Bone marrow (tissue), 2 donors: ENCODE measurements at regions not wholly inside any gene's neighbourhood (a gene's known extent, or its start where the extent isn't known, plus 50 kb on each side); places are given as distances from the start of the nearest gene placed in this dataset.

Experiments
- DNase-seq, 2 donors: peaks; one replicate each; lab custom pipeline; 2025; lab: John Stamatoyannopoulos, UW

DNA sequence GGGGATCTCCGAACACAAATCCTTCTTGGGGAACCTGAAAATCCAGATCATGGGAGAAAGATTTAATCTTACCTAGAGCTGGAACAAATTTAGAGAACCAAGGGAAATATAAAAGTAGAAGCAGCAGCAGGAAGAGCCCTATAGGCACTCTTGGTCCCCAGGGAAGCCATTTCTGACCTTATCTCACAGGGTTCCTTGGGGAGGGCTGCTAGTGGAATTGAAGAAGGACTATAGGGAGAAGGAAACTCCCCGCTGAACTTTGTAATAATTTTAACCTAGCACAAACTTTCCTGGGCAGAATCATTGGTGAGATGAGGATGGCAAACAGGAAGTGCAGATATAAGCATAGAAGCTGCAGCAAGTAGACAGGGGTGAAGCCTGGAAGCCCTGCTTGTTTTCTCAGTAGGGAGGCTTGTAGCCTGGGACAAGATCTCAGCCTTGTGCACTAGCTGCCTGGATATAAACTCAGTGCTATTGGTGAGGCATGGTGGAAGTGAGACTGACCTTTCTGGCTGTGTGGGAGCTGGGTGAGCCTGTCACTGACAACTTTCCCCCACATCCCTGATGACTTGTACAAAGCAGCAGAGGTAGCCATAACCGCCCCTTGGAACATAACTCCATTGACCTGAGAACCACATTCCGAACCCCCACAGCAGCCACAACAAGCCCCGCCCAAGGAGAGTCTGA, 343.0 kb upstream of the TGFBR2 start:
- no peak for DNase-seq

DNA sequence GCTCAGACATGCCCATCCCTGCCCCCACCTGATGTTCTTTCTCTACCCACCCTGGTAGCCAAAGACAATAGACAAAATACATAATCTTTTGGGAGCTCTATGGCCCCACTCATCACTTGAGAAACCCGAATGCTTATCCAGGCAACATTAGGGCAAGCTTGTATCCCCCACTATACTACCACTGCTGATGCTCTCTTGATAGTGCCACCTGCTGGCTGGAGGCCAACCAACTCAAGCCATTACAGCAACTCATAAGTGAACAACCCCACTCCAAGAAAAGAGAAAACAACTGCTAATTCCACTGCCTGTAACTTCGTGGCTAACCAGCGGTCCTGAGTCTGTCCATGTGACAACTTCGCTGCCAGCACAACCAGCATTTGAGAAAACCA, 342.5 kb upstream of the TGFBR2 start:
- no peak for DNase-seq

DNA sequence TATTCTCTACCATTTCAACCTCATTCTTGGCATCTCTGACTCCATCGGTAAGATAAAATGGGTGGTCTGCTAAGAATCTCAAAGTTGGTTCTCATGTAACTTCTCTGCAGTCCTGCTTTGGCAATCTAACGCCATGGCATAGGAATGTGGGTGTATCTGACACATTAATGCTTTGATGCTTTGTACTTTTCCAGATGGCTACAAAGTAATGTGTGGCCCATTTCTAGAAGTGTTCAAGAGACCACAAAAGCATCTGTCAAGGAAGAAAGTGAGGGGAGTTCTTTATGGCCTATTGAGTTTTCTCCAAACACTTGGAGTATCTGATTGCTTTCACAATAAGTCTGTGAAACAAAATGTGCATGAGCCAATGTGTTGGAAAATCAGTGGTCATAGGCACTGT, 339.9 kb upstream of the TGFBR2 start:
- no peak for DNase-seq

- no peak for DNase-seq
Measured at GRCh38 chr3:30268288-30268687, 338.1 kb upstream of the TGFBR2 start.

DNA sequence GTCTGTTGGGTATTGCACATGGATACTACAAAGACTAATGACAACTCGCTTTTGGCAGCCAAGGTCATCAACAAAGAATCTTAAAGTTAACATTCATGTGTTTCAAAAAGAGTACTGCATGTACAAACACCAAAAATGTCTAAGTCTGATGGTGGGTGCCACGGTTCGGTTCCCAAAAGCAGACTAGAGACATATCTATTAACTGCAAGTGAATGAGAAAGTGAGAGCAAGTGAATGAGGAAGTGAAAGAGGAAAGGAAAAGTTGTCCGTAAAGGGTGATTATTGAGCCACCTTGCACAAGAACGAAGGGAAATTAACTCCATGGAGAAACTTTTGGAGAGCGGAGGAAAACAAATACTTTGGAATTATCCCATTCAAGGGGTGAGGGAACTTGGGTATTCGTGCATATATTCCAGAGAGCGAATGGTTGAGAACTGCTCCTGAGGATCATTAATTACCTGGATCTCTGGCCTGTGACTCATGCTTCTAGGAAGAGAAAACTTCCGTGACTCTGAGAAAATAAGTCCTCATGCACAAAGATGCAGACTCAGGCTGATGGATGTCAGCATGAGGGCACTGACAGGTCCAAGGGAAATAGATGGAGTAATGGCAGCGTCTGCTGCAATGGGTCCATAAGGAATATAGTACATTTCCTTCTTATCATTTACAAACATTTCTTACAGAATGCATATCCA, 336.5 kb upstream of the TGFBR2 start:
- no peak for DNase-seq

- DNase-seq = no peak
Measured at GRCh38 chr3:30271781-30272180, 334.6 kb upstream of the TGFBR2 start.

DNA sequence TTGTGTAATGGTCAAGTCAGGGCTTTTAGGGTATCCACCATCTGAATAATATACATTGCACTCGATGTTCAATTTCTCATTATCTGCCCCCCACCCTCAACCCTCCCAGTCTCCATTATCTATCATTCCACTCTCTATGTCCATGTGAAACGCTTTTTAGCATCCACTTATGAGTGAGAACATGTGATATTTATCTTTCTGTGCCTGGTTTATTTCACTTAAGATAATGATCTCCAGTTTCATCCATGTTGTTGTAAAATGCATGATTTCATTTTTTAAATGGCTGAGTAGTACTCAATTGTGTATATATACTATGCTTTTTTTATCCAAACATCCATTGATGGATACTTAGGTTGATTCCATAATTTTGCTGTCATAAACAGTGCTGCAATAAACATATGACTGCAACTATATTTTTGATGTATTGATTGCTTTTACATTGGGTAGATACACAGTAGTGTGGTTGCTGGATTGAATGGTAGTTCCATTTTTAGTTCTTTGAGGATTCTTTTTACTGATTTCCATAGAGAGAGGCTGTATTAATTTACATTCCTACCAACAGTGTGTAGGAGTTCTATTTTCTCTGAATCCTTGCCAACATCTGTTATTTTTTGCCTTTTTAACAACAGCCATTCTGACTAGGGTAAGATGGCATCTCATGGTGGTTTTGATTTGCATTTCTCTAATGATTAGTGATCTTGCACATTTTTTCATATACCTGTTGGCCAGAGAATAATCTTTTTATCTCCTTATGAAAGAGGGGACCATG, 332.9 kb upstream of the TGFBR2 start:
- no peak for DNase-seq

GRCh38 chr3:30277494-30277893, 328.9 kb upstream of the TGFBR2 start:
- DNase-seq = no peak

DNA sequence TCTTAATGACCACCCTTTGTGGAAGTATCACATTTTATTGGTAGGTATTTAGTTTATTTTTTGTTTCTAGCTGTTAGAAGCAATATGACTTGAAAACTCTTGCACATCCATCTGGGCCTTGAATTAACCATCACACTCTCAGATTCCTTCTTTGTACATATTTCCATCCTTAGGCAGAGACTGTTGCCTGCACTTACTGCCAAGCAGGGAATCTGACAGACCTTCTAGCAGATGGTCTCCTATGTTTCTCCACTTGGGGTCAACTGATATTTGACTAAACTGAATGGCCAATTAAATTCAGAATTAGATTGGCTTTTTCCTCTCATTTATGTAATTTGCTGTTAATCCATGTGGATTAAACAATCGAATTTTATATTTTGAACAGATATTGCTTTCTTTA, 324.9 kb upstream of the TGFBR2 start:
- DNase-seq = no peak

- no peak for DNase-seq
Measured at GRCh38 chr3:30282154-30282696, 324.2 kb upstream of the TGFBR2 start.

DNA sequence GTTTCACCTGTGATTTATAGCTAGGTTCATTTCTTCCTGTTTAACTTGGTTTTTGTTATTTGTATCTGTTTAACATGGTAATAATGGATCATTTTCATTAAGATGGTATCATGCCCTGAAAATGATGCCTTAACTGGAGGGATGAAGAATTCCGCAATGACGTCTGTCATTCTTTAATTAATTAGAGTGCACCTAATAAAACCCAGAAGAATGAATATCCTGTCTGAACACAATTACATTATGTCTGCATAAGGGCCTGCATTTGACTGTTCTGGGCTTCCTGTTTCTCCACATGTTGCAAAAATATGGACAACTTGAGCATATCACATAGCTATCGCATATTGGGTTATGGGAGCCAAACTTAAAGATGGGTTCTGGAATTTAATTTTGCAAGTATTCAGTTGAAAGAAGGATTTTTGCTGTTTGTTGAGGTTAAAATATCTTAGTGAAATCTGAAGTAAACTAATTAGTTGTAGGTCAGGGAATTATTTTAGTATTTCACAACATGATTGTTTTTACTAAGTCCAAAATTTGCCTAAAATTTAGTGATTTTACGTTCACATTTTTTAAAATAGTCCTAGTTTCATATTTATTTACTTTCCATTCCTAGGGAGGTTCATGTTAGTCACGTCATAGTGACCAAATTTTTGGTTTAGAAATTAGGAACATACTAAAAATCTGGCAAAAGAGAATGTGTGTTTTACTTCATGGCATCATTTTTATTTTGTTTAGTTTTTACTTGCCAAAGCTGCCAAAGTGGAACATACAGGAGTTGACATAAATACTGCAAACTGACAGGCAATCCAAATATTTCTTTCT, 321.0 kb upstream of the TGFBR2 start:
- no peak for DNase-seq

DNA sequence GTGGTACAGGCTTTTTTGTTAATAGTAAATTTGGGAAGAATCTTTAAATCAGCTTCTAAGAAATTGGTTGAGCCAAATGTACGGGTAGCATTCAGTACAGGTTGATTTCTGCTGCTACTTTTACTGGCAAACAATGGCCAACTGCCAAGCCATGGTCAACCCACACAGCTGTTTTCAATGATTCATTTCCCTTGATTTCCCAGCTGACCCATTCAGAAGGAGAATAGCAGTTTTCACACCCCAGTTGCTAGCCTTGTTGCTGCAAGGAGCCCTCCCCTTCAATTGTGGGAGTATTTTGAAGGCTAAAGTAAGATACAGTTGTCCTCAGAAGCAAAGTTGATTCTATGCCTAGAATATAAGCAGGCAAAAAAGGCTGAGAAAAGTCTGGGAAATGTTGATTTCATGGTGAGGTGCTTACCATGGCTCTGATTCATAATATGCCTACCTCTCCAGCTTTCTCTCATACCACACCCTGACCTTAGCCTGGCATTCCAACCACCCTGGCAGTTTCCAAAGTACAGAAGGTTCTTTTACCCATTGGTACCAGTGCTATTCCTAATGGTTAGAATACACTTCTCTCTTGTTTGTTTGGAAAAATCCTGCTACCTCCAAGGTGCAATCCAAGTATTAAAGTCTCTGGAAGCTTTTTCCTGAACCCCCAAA, 320.3 kb upstream of the TGFBR2 start:
- peak in 1 of 2 donors; percentile 62 for DNase-seq

DNA sequence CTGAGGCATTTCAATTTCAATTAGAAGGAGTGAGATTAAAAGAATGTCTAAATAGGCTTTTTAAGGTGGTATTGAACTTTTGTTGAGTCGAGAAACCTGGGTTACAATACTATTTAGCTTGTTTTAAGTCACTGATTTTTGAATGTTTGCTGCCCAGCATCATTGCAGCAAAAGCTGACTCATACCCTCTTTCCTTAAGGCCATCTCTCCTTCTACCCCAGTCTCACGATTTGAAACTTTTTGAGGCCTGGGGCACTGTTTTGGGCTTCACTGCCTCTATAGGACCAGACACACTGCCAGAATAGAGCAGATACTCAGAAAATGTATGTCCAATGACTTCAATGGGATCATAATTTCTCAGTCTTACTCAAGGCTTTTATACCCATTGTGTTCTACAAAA, 319.6 kb upstream of the TGFBR2 start:
- DNase-seq = no peak

GRCh38 chr3:30288830-30289229, 317.6 kb upstream of the TGFBR2 start:
- DNase-seq = no peak

- DNase-seq = no peak
Measured at GRCh38 chr3:30289324-30289723, 317.1 kb upstream of the TGFBR2 start.

DNA sequence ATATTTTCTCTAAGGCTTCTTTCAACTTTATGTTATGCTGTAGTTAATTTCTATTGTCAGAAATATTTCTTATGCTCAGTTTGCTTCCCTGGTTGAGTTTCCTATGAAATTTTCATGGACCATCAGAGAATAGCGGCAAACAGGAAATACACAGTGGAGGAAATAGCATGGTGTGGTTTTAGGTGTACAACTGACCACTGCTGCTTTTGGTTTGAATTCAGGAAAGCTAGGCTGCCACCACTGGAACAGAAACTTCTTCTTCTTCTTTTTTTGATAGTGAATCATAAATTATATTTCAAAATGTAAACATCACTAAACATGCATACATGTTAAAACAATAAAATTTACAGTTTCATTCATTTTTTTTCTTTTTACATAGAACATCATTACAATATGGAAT, 316.6 kb upstream of the TGFBR2 start:
- no peak for DNase-seq

- DNase-seq = no peak
Measured at GRCh38 chr3:30290479-30290878, 315.9 kb upstream of the TGFBR2 start.

DNA sequence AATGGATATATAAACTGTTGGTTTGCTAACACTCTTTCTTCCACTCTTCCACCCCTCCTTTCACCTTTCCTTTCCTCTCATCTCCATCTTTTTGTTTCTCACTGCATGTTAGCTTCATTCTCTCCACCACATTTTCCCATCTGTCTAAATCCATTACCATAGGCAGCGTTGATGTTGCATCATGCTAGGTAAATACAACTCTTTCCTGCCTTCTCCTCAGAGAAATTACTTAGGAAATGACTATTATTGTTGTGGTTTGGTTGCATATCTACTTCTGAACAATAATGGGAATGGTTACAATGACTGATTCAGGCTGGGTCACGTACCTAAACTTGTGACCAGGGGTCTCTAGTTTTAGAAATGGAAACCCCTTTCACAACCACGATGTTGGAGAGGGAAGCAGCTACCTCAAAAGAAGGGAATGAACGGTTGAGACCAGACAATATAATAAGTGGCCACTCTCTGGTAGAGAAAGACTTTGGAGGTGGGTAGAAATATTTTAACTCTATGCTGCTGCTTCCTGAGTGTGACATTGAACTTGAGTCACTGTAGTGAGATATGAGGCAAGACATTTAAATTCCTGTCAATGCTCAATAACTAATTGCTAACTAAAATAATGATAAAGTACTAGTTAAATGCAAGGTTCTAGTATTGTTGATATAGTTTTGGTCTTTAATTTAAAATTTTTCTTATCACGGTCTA, 314.1 kb upstream of the TGFBR2 start:
- DNase-seq = no peak

GRCh38 chr3:30293621-30294240, 312.7 kb upstream of the TGFBR2 start:
- no peak for DNase-seq

GRCh38 chr3:30294241-30294667, 312.1 kb upstream of the TGFBR2 start:
- no peak for DNase-seq
